Heart left ventricle (tissue), 16 donors: ENCODE measurements at regions not wholly inside any gene's neighbourhood (a gene's known extent, or its start where the extent isn't known, plus 50 kb on each side); places are given as distances from the start of the nearest gene placed in this dataset.
"Not testable (repeated sequence)": the region's sequence is repeated elsewhere in the genome, so short reads cannot be mapped to it uniquely, and the experiment has no call there.

Experiments used
- ATAC-seq, 4 donors: fragments of 200-7000 bp; cut with Tn5 transposase; one replicate each; pipeline ENCODE4 v1.9.1; 2020 to 2022; ENCODE audit warnings: moderate library complexity in 4 of 4, mild to moderate bottlenecking in 3 of 4, moderate number of reproducible peaks in 1 of 4
- DNase-seq, 5 donors: peaks; one replicate each; pipeline ENCODE4 v3.0.0-alpha.2; 2020
- H3K27ac ChIP-seq, 12 donors: fragments of 200-600 bp; sonication (generic) in 4 of 12; one replicate each; pipeline versions ENCODE4 v1.5.0 to v1.8.0; 2016 to 2022; ENCODE audit warnings: mild to moderate bottlenecking in 2 of 12
- H3K27me3 ChIP-seq, 9 donors: fragments of 200-600 bp; sonication (generic) in 2 of 9; one replicate each; pipeline versions ENCODE4 v1.5.1 to v1.8.0; 2016 to 2022; ENCODE audit warnings: mild to moderate bottlenecking in 3 of 9
- H3K36me3 ChIP-seq, 9 donors: fragments of 200-600 bp; sonication (generic) in 2 of 9; one replicate each; pipeline versions ENCODE4 v1.5.0 to v1.8.0; 2018 to 2022; ENCODE audit warnings: mild to moderate bottlenecking in 2 of 9
- H3K4me1 ChIP-seq, 12 donors: fragments of 200-600 bp; sonication (generic) in 4 of 12; one replicate each; pipeline versions ENCODE4 v1.5.0 to v1.8.0; 2016 to 2022; ENCODE audit warnings: mild to moderate bottlenecking in 3 of 12
- H3K4me3 ChIP-seq, 12 donors: fragments of 200-600 bp; sonication (generic) in 4 of 12; one replicate each; pipeline versions ENCODE4 v1.5.0 to v1.8.0; 2017 to 2022; ENCODE audit warnings: mild to moderate bottlenecking in 9 of 12, moderate library complexity in 4 of 12
- H3K9me3 ChIP-seq, 12 donors: fragments of 200-600 bp; sonication (generic) in 4 of 12; one replicate each; pipeline versions ENCODE4 v1.5.0 to v1.8.0; 2016 to 2022; ENCODE audit warnings: mild to moderate bottlenecking in 1 of 12
- CTCF ChIP-seq, 12 donors: fragments of 200-600 bp; sonication (generic) in 4 of 12; IDR thresholded peaks; one replicate each; pipeline versions ENCODE4 v1.5.0 to v1.8.0; 2018 to 2022; ENCODE audit warnings: antibody characterized with exemption in 12 of 12, mild to moderate bottlenecking in 5 of 12
- POLR2A ChIP-seq, 2 donors: fragments of 450-650 bp; IDR thresholded peaks; one replicate each; pipeline ENCODE4 v1.6.1; 2017; ENCODE audit warnings: antibody characterized with exemption in 2 of 2, mild to moderate bottlenecking in 2 of 2, moderate library complexity in 2 of 2
- WGBS, 4 donors: extraction: QIAGEN DNeasy Blood & Tissue Kit in 2 of 4; methylation state at CpG; one replicate each; pipeline versions ENCODE4 v1.1.5 to v1.1.7; 2013 to 2018; 5-methylcytosine and 5-hydroxymethylcytosine counted together
- intact Hi-C, 10 donors: fragments of 100-400 bp; cut with DNase I; formaldehyde crosslinking; loops; one replicate each; pipeline versions ENCODE4 v1.11.1 to v1.14.2; 2022
- donor health status: ischemic (EF 13 %, LVEDD 7.1; RV severe dilation, severe dysfunction).
- donor health status: healthy with polysubstance abuse.
- donor health status: DM: no; HTN: yes; CAD: no.
- donor health status: DM: no; HTN: no; CAD: no.
- donor health status: ischemic (EF 25% LVEDD 6.9; RV normal size, moderate dysfunction).
- donor health status: ischemic (EF 25% LVEDD 5.7; RV mildly dilated, moderate dysfunction).
- donor health status: healthy.
- donor health status: DM: yes; HTN: yes; CAD: no.
- donor health status: ischemic (EF 35%, LVEDD 5.7; RV mildly dilated, moderate dysfunction).
- donor health status: nonischemic (EF 11% LVEDD 7.7; RV severe dilation, severe dysfunction).
- donor health status: DM: yes; HTN: yes; CAD: no.
- donor health status: PGD.
- donor health status: ischemic (EF 29% LVEDD 5.4; RV normal size, mild dysfunction).
- donor health status: nonischemic (EF 23%, LVEDD 6.1; RV moderate dilation, normal function).

GRCh38 chrY:7659047-7659446 is 747.5 kb upstream of the AMELY start:
- intact Hi-C loops: no loop called here
- no peaks in the 10 kb centered on the region for H3K4me1 ChIP-seq
- 90 to 95% methylated on average over 5 of the region's 5 CpGs; no CpG with 5 or more reads in 2 of the 4 donors for WGBS, 4 donors

GRCh38 chrY:7656596-7656995 is 745.0 kb upstream of the AMELY start:
- WGBS, 4 donors: 88 to 90% methylated on average over 5 of the region's 5 CpGs; no CpG with 5 or more reads in 2 of the 4 donors
- Histone ChIP-seq H3K36me3 (no peaks in the 10 kb centered on the region), H3K27ac (no peak overlapping the region), H3K27me3 (no peaks in the 10 kb centered on the region), H3K4me1 (no peaks in the 10 kb centered on the region), H3K9me3 (no peaks in the 10 kb centered on the region), H3K4me3 (no peak overlapping the region)
- ATAC-seq (no peak), DNase-seq (no peak)
- TF ChIP-seq POLR2A (IDR thresholded peaks at IDR 0.05) (no peak), CTCF (IDR thresholded peaks at IDR 0.05) (no peak)
- intact Hi-C loops: no loop called here

More at GRCh38 chrY:7659047-7659446, 747.5 kb upstream of the AMELY start:
- H3K4me3 ChIP-seq: no peak overlapping the region
- DNase-seq (no peak), ATAC-seq (no peak)
- TF ChIP-seq CTCF (IDR thresholded peaks at IDR 0.05) (no peak), POLR2A (IDR thresholded peaks at IDR 0.05) (no peak)
- H3K36me3 ChIP-seq: no peaks in the 10 kb centered on the region
- no peaks in the 10 kb centered on the region for H3K9me3 ChIP-seq
- no peaks in the 10 kb centered on the region for H3K27me3 ChIP-seq
- H3K27ac ChIP-seq: no peak overlapping the region

GRCh38 chrY:7654985-7655384 is 743.4 kb upstream of the AMELY start:
- ATAC-seq: no peak

GRCh38 chrY:7649866-7650265 is 738.3 kb upstream of the AMELY start:
- H3K4me3 ChIP-seq, H3K9me3 ChIP-seq, H3K27me3 ChIP-seq, DNase-seq, H3K4me1 ChIP-seq, intact Hi-C loops, ATAC-seq, H3K27ac ChIP-seq, H3K36me3 ChIP-seq: not testable (repeated sequence)
- 76 to 94% methylated on average over 1 of the region's 1 CpG; no CpG with 5 or more reads in 2 of the 4 donors for WGBS, 4 donors

More at GRCh38 chrY:7654985-7655384, 743.4 kb upstream of the AMELY start:
- no peaks in the 10 kb centered on the region for H3K9me3 ChIP-seq
- TF ChIP-seq CTCF (IDR thresholded peaks at IDR 0.05): no peak
- no peaks in the 10 kb centered on the region for H3K27me3 ChIP-seq
- H3K4me1 ChIP-seq: no peaks in the 10 kb centered on the region
- intact Hi-C loops: no loop called here
- DNase-seq: no peak
- no peak overlapping the region for H3K27ac ChIP-seq
- no peak overlapping the region for H3K4me3 ChIP-seq
- no peaks in the 10 kb centered on the region for H3K36me3 ChIP-seq
